Pancreas (tissue), 10 donors: ENCODE measurements at regions not wholly inside any gene's neighbourhood (a gene's known extent, or its start where the extent isn't known, plus 50 kb on each side); places are given as distances from the start of the nearest gene placed in this dataset.
"Not testable (repeated sequence)": the region's sequence is repeated elsewhere in the genome, so short reads cannot be mapped to it uniquely, and the experiment has no call there.

Source experiments
- ATAC-seq, 4 donors: fragments of 200-7000 bp; cut with Tn5 transposase; one replicate each; pipeline versions ENCODE4 v1.8.0 to v1.9.1; 2020; ENCODE audit warnings: mild to moderate bottlenecking in 4 of 4, moderate library complexity in 4 of 4
- DNase-seq, 6 donors: peaks; one replicate each; pipeline ENCODE4 v3.0.0-alpha.2; 2020
- FAIRE-seq: peaks from 2 replicates; lab custom pipeline; 2012; peaks lifted over from hg19 to GRCh38; lab: Jason Lieb, UNC
- H3K27ac ChIP-seq, 4 donors: fragments of 200-600 bp; sonication (generic); 1 replicate in 3 of 4; 2 replicates in 1 of 4; pipeline versions ENCODE4 v1.5.0 to v1.8.0; 2020
- H3K27me3 ChIP-seq, 4 donors: fragments of 200-600 bp; one replicate each; pipeline ENCODE4 v1.8.0; 2021
- H3K36me3 ChIP-seq, 3 donors: fragments of 200-600 bp; sonication (generic) in 1 of 3; one replicate each; pipeline versions ENCODE4 v1.5.0 to v1.8.0; 2020 to 2021
- H3K4me1 ChIP-seq, 3 donors: fragments of 200-600 bp; one replicate each; pipeline ENCODE4 v1.8.0; 2021
- H3K4me3 ChIP-seq, 4 donors: fragments of 200-600 bp; sonication (generic) in 2 of 4; one replicate each; pipeline versions ENCODE4 v1.5.0 to v1.8.0; 2020 to 2021
- H3K9me3 ChIP-seq, 4 donors: fragments of 200-600 bp; one replicate each; pipeline ENCODE4 v1.8.0; 2021
- WGBS, 2 donors: extraction: QIAGEN DNeasy Blood & Tissue Kit; methylation state at CpG; one replicate each; pipeline ENCODE4 v1.1.7; 2013; 5-methylcytosine and 5-hydroxymethylcytosine counted together
- intact Hi-C, 3 donors: fragments of 100-400 bp; cut with DNase I; formaldehyde crosslinking; loops; one replicate each; pipeline versions ENCODE4 v1.11.1 to v1.14.2; 2022
- TF ChIP-seq, protein P1 (sequence below), 4 donors: fragments of 200-600 bp; sonication (generic) in 3 of 4; IDR thresholded peaks; one replicate each; pipeline versions ENCODE4 v1.5.0 to v1.8.0; 2021; ENCODE audit warnings: antibody characterized with exemption in 4 of 4
- donor health status: healthy with polysubstance abuse.
- donor health status: DM: no; HTN: no; CAD: no; lungs with moderate emphysema.
- donor health status: DM: no; HTN: no; CAD: no.
- donor health status: control.
- donor health status: control.
- donor health status: Bipolar disorder and iron deficiency.
- donor health status: DM: yes; HTN: yes; CAD: no.
- donor health status: DM: no; HTN: no; CAD: no.
- donor health status: DM: no; HTN: no; CAD: no.
- donor health status: DM: yes; HTN: yes; CAD: no.

DNA sequence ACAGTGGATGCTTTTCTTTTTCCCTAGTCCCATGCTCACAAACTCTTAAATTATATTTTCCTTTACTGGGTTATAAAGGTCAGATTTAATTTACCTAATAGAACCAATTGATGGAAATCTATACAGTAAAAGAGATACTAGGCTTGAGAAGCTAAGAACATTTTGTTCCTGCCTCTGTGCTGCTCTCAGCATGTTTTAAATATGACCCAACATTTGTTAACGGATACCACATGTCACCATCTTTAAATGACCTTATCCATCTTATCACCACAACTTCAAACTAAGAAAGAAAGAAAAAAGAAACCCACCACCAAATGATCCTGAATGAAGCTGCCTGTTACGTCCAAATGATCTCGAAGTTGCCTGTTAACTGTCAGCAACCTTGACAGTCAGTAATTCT is 334.7 kb upstream of the ZNF608 start:
- Histone ChIP-seq H3K27ac (no peak overlapping the region), H3K27me3 (no peaks in the 10 kb centered on the region), H3K4me3 (no peak overlapping the region), H3K36me3 (no peaks in the 10 kb centered on the region), H3K4me1 (no peaks in the 10 kb centered on the region), H3K9me3 (peaks cover 0 to 2% (median 0%) of the 10 kb centered on the region in 4 donors)
- intact Hi-C loops = no loop called here
- ATAC-seq (no peak), FAIRE-seq (no peak), DNase-seq (no peak)
- 87 to 88% methylated on average over 3 of the region's 3 CpGs for WGBS, 2 donors
- TF ChIP-seq, protein P1, sequence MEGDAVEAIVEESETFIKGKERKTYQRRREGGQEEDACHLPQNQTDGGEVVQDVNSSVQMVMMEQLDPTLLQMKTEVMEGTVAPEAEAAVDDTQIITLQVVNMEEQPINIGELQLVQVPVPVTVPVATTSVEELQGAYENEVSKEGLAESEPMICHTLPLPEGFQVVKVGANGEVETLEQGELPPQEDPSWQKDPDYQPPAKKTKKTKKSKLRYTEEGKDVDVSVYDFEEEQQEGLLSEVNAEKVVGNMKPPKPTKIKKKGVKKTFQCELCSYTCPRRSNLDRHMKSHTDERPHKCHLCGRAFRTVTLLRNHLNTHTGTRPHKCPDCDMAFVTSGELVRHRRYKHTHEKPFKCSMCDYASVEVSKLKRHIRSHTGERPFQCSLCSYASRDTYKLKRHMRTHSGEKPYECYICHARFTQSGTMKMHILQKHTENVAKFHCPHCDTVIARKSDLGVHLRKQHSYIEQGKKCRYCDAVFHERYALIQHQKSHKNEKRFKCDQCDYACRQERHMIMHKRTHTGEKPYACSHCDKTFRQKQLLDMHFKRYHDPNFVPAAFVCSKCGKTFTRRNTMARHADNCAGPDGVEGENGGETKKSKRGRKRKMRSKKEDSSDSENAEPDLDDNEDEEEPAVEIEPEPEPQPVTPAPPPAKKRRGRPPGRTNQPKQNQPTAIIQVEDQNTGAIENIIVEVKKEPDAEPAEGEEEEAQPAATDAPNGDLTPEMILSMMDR (IDR thresholded peaks at IDR 0.05) = no peak

- Histone ChIP-seq H3K27me3 (no peaks in the 10 kb centered on the region), H3K36me3 (no peaks in the 10 kb centered on the region), H3K4me1 (no peaks in the 10 kb centered on the region), H3K4me3 (no peak overlapping the region), H3K27ac (no peak overlapping the region), H3K9me3 (no peaks in the 10 kb centered on the region)
- DNase-seq (no peak), FAIRE-seq (peak; percentile 63), ATAC-seq (no peak)
- TF ChIP-seq, protein P1 (IDR thresholded peaks at IDR 0.05) = no peak
- intact Hi-C loops = no loop called here
Observed at GRCh38 chr5:125083981-125084380, 337.5 kb upstream of the ZNF608 start.

DNA sequence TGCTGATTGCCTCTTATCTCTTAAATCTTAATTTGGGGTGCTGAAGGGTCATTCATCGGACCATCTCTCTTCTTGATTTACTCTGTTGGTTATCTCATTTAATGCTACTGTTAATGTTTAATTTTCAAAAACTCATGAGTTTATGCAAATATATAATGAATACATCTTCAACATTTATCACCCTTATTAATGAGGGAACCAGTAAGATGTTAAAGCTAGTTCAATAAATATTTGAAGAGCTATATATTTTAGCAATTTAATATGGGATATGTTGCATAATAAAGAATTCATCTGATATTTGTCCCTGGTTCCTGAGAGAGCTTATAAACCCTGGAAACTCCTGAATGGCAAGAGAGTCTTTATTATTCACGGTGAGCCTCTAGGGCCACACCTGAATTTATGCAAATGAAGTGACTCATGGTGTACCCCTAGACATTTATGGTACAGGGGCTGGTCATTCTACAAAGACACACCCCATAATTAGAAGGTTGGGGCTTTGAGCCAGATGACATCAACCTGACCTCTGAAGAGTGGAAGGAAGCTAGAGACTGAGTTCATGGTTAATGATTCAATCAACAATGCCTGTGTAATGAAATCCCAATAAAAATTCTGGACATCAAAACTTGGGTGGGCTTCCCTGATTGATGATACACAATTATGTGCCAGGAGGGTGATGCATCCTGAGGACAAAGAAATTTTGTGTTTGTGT is 339.5 kb upstream of the ZNF608 start:
- FAIRE-seq = no peak
- DNase-seq = no peak
- H3K9me3 ChIP-seq = no peaks in the 10 kb centered on the region
- intact Hi-C loops = no loop called here
- H3K4me3 ChIP-seq = no peak overlapping the region
- 46 to 89% methylated on average over 2 of the region's 2 CpGs for WGBS, 2 donors
- no peak for ATAC-seq
- no peaks in the 10 kb centered on the region for H3K4me1 ChIP-seq
- no peak overlapping the region for H3K27ac ChIP-seq
- no peaks in the 10 kb centered on the region for H3K36me3 ChIP-seq
- no peaks in the 10 kb centered on the region for H3K27me3 ChIP-seq
- TF ChIP-seq, protein P1 (IDR thresholded peaks at IDR 0.05) = no peak

DNA sequence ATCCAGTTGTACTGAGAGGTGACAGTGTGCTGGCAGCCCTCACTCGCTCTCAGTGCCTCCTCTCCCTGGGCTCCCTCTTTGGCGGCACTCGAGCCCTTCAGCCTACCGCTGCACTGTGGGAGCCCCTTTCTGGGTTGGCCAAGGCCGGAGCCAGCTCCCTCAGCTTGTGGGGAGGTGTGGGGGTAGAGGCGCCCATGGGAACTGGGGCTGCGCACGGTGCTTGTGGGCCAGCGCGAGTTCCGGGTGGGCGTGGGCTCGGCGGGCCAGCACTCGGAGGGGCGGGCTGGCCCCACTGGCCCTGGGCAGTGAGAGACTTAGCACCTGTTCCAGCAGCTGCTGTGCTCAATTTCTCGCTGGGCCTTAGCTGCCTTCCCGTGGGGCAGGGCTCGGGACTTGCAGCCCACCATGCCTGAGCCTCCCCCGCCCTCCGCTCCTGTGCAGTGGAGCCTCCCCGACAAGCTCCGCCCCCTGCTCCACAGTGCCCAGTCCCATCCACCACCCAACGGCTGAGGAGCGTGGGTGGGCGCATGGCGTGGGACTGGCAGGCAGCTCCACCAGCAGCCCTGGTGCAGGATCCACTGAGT is 342.2 kb upstream of the ZNF608 start:
- 95 to 96% methylated on average over 27 of the region's 27 CpGs for WGBS, 2 donors

DNA sequence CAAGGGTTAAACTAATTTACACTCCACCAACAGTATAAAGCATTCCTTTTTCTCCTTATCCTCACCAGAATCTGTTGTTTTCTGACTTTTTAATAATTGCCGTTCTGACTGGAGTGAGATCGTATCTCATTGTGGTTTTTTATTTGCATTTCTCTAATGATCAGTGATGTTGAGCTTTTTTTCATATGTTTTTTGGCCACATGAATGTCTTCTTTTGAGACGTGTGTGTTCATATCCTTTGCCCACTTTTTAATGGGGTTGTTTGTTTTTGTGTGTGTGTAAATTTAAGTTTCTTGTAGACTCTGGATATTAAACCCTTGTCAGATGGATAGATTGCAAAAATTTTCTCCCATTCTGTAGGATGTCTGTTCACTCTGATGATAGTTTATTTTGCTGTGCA is 345.7 kb upstream of the ZNF608 start:
- 67 to 94% methylated on average over 3 of the region's 3 CpGs for WGBS, 2 donors
- not testable (repeated sequence) for H3K4me3 ChIP-seq, H3K27ac ChIP-seq

More for the DNA sequence above, 342.2 kb upstream of the ZNF608 start:
- DNase-seq = peak in 2 of 6 donors; percentile 17 to 41
- Histone ChIP-seq H3K4me1 (no peaks in the 10 kb centered on the region), H3K27ac (no peak overlapping the region), H3K9me3 (no peaks in the 10 kb centered on the region), H3K27me3 (no peaks in the 10 kb centered on the region), H3K4me3 (no peak overlapping the region), H3K36me3 (no peaks in the 10 kb centered on the region)
- ATAC-seq = no peak
- FAIRE-seq = no peak
- intact Hi-C loops = no loop called here
- TF ChIP-seq, protein P1 (IDR thresholded peaks at IDR 0.05) = no peak

More for the DNA sequence above, 345.7 kb upstream of the ZNF608 start:
- H3K4me1 ChIP-seq, H3K27me3 ChIP-seq, ATAC-seq, FAIRE-seq, H3K36me3 ChIP-seq, intact Hi-C loops, H3K9me3 ChIP-seq, DNase-seq: not testable (repeated sequence)
